ENCODE measurements at regions not wholly inside any gene's neighbourhood (a gene's known extent, or its start where the extent isn't known, plus 50 kb on each side); places are given as distances from the start of the nearest gene placed in this dataset.
"Not testable (repeated sequence)": the region's sequence is repeated elsewhere in the genome, so short reads cannot be mapped to it uniquely, and the experiment has no call there.

DNA sequence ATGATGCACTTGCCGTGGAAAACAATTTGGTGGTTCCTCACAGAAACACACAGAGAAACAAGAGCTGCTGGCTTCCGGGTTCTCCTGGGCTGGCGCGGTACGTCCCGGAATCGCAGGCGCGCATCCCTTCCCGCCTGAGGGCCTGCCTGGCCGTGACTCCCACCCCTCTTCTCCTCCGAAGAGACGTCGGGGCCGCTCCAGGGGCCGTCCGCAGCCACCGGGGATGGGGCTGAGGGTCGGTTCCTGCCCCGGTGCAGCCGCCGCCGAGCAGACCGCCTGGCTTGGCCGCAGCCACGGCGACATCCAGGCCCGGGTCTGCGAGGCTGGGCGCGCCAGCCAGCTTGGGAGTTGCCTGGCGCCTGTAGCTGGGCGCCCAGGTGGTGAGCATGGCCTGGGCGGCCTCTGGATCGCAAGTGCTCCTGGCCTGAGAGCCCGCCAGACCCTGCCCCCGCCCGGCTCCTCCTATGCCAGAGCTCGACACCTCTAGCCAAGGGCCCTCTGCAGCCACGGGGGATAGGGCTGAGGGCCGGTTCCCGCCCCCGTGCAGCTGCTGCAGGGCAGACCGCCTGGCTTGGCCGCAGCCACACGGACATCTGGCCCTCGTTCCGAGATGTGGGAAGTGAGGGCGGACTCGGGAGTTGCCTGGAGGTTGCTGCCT, 1647.5 kb downstream of the SPATA31A7 start:
- FAIRE-seq: not testable (repeated sequence)

DNA sequence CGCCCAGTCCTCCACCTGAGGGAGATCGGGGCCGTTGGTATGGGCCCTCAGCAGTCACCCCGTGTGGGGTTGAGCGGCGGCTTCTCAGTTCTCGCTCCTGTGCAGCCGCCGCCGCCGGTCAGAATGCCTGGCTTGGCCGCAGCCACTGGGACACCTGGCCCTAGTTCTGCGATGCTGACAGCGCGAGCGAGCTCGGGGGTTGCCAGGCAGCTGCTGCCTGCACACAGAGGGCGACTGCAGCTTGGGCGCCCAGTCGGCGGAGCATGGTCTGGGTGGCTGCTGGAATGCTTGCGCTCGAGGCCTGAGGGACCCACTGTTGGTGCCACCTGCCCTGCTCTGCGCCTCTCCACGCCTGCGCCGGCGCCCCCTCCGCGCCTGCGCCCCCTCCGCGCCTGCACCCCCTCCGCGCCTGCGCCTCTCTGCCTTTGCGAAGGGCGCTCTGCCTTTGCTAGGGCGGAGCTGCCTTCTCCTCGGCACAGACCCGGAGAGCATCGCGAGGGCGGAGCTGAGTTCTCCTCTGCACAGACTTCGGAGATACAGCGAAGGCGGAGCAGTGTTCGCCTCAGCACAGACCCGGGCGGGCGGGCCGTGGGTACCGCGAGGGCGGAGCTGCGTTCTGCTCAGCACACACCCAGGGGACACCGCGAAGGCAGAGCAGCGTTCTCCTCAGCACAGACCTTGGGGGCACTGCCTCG, 1648.3 kb downstream of the SPATA31A7 start:
- not testable (repeated sequence) for FAIRE-seq

DNA sequence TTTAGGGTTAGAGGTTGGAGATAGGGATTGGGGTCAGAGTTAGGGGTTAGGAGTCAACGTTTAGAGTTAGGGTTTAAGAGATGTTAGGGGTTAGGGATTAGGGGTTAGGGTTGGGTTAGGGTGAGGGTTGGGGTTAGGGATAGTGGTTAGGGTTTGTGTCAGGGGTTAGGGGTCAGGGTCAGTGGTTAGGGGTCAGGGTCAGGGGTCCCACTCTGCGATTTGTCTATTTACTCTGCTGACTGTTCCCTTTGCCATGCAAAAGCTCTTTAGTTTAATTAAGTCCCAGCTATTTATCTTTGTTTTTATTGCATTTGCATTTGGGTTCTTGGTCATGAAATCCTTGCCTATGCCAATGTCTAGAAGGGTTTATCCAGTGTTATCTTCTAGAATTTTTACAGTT, 1649.3 kb downstream of the SPATA31A7 start:
- FAIRE-seq: not testable (repeated sequence)

DNA sequence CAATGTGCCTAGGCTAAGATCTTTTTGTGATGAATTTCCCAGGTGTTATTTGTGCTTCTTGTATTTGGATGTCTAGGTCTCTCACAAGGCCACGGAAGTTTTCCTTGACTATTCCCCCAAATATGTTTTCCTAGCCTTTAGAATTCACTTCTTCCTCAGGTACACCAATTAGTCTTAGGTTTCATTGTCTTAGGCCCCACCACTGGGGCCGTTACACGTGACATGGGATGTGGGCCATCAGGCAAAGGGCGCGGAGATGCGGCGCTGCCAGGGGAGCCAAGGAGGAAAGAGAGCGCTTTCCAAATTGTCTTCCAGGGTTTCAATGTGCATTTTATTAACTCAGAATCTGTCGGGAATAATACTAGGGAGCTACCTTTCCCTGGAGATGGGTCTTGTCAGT, 1653.3 kb downstream of the SPATA31A7 start:
- not testable (repeated sequence) for FAIRE-seq

DNA sequence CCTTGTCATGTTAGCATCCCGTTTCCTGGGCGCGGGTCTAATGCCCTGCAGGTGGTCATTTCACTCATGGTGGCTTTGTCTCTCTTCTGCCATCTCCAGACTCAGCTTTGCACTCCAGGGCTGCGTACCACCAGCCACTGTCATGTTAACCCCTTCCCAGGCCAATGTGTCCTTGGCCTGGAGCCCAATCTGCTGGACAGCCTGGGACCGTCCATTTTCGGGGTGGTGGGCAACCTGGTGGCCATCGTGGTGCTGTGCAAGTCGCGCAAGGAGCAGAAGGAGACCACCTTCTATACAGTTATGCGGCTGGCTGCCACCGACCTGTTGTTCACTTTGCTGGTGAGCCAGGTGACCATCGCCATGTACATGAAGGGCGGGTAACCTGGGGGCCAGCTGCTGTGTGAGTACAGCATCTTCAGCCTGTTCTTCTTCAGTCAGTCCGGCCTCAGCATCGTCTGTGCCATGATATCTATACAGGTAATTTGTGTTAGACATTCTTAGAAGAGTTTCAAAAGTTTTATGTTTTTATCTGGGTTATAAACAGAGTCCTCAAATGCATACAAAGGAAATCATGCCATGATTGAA, 1654.0 kb downstream of the SPATA31A7 start:
- not testable (repeated sequence) for FAIRE-seq

DNA sequence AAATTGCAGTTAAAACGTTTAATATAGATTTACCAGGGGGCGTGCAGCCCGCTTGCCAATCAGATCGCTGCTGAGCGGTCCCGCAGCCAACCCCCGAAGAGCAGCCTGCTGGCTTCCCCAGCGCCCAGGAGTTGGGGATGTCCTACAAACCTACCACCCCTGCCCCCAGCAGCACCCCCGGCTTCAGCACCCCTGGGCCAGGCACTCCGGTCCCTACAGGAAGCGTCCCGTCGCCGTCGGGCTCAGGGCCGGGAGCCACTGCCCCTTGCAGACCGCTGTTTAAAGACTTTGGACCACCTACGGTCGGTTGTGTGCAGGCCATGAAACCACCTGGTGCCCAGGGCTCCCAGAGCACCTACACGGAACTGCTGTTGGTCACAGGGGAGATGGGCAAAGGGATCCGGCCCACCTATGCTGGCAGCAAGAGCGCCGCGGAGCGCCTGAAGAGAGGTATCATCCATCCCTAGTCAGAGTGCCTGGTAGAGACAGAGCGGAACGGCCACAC, 1654.9 kb downstream of the SPATA31A7 start:
- not testable (repeated sequence) for FAIRE-seq

DNA sequence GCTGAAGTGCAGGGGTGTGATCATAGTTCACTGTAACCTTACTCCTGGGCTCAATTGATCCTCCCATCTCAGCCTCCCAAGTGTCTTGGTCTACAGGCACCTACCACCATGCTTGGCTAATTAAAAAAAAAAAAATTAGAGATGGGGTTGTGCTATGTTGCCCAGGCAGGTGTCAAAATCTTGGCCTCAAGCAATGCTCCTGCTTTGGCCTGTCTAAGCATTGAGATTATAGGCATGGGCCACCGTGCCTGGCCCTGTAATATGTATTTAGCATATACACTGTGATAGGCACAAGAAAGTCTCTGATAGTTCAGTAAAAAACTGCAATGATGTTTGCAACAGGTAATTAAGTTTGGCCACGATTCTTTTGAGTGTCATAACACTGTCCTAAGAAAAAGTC, 1658.4 kb downstream of the SPATA31A7 start:
- FAIRE-seq: not testable (repeated sequence)

DNA sequence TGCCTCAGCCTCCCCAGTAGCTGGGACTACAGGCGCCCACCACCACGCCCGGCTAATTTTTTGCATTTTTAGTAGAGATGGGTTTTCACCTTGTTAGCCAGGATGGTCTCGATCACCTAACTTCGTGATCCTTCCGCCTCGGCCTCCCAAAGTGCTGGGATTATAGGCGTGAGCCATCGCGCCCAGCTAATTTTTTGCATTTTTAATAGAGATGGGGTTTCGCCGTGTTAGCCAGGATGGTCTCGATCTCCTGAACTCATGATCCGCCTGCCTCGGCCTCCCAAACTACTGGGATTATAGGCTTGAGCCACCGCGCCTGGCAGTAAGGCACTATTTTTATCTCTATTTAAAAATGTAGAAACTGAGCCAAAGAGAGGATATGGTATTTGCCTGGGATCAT, 1660.2 kb downstream of the SPATA31A7 start:
- FAIRE-seq: not testable (repeated sequence)

DNA sequence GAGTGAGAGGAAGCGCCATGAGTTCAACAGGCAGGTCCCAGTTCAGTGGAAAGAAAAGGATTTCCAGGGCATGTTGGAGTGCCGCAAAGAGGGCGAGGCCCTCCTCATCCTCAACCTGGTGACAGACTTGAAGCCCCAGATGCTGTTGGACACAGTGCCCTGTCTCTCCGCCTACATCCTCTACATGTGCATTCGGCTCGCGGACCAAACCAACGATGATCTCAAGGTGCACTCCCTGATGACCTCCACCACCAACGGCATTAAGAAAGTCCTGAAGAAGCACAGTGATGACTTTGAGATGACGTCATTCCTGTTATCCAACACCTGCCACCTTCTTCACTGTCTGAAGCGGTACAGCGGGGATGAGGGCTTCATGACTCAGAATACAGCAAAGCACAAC, 1667.4 kb downstream of the SPATA31A7 start:
- not testable (repeated sequence) for FAIRE-seq

DNA sequence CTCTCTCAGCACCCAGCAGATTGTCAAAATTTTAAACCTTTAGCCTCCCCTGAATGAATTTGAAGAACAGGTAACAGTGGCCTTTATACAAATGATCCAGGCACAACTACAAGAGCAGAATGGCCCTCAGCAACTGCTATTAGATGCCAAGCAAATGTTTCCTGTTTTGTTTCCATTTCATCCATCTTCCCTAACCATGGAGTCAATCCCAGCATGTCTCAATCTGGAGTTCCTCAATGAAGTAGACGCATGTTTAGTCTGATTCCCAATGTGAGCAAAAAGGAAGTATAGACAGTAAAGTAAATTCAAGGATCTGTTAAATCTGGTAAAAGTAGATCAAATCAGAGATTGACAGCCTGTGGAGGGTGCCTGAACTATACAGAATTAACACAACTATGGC, 1668.4 kb downstream of the SPATA31A7 start:
- not testable (repeated sequence) for FAIRE-seq

DNA sequence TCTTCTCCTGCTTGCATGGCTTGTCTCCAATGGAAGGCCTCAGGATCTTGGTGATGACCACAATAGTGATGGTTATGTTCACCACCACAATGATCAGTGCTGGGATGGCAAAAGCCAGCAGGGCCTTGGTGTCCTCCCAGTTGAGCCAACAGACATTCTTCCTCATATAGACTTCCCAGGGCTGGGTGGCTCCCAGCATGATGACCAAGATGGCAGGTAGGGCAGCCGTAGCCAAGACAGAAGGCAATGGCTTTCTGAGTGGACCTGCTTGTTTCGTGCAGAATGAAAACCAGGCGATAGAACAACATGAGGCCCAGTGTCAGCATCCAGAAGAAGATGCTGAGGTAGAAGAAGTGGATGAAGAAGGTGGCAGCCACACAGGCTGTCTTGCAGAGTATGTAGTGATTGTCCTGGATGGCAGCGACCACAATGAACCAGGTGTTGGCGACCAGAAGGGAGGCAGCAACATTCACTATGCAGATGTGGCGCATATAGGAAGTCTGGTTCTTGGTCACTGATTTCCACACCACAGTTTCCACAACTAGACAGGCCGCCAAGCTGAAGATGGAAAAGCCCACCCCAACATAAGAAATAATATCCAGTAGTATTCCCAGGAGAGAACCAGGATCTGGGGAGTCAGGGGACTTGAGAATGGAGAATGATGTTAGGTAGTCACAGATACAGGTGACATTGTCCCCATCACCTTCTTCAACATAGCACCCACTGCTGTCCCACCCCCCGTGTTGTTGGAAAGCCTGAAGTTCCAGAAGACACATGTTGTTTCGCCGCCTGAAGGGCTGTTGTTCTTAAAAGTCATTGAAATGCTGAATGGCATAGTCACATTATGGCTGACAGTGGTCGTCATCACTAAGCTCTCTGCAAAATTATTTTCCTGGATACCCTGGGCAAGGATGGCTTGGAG, 1671.4 kb downstream of the SPATA31A7 start:
- FAIRE-seq: not testable (repeated sequence)

DNA sequence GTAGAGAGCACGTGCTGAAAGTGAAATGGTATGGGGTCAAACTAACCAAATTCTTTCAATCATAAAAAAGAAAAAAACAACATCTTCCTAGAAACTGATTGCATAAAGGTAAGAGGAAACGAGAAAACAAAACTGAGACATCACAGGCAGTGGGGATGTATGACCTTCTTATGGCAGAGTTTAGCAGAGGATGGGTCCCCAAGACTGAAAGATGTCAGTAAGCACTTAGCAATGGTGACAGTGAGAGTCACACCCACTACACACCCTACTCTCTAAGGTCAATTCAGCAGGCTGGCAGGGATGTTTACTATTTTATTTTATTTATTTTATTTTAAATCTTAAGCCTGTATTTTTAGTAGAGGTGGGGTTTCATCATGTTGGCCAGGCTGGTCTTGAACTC, 1672.3 kb downstream of the SPATA31A7 start:
- not testable (repeated sequence) for FAIRE-seq

DNA sequence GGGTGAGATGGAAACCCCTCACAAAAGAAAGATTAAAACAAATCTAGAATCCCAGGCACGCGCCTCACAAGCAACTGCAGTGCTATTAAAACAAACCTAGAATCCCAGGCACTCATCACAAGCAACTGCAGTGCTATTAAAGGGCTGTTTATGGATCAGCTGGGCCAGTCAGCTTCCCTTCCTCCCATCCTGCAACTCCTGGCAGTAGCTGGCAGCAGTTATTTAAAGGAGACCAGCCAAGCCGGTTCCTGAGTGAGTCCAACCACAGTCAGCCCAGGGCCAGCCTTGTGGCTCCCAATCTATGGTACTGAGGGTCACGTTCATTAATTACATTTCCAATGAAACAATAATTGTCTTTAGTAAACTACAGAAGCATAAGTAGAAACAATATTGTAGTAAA, 1673.5 kb downstream of the SPATA31A7 start:
- not testable (repeated sequence) for FAIRE-seq

DNA sequence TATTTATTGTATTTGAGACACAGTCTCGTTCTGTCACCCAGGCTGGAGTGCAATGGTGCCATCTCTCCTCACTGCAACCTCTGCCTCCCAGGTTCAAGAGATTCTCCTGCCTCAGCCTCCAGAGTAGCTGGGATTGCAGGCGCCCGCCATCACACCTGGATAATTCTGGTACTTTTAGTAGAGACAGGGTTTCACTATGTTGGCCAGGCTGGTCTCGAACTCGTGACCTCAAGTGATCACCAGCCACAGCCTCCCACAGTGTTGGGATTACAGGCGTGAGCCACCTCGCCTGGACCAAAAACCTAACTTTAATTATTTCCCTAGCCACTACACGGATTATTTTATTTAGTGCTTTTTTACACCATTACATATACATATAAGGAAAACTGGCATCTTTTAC, 1674.0 kb downstream of the SPATA31A7 start:
- FAIRE-seq: not testable (repeated sequence)

DNA sequence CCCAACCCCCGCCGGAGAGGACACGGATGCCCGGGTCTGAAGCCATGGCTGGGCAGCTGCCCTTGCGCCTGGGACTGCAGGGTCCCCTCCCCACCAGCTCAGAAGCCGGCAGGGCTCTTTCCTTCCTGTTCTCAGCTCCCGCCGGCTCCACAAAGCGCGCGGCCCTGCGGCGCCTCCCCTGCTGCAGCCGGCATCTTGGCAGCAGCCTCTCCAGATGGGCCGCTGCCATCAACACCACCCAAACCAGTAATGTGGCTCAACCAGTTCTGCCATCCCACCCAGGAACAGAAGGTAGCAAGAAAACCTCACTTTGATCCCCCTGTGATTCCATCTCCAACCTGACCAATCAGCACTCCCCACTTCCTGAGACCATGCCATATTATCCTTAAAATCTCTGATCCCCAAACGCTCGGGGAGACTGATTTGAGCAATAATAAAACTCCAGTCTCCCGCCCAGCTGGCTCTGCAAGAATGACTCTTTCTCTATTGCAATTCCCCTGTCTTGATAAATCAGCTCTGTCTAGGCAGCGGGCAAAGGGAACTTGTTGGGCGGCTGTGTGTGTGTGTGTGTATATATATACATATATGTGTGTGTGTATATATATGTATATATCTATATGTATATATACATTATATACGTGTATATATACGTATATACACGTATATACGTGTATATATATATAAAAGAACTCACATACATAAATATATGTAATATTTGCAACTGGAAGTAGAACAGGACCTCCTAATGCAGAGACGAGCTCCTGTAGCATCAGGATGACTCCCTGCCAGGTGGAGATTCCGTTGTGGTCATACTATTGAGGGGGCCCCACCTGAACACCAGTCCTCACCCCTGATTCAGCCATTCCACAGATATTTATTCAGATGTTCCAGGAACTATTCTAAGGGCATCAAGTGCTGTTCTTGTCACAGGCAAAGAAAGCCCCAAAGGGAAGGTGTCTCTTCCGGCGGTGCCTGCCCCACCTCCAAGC, 1674.9 kb downstream of the SPATA31A7 start:
- not testable (repeated sequence) for FAIRE-seq

DNA sequence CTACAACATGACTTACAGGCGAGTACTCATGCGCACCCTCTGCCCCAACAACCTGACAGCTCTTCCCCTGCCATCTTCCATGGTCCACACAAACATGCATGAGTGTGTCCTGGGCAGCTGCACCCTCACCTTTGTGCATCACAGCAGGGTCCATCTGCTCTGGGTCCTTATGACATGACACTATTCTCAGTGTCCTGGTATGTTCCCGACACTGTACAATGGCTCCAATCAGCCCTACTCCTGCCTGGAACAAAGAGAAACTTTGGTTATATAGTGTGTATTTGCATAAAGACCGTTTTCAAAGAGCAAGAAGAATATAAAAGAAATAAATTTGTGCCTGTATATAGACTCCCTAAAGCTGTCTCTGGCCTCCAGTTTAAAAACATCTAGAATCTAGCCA, 1679.2 kb downstream of the SPATA31A7 start:
- not testable (repeated sequence) for FAIRE-seq

DNA sequence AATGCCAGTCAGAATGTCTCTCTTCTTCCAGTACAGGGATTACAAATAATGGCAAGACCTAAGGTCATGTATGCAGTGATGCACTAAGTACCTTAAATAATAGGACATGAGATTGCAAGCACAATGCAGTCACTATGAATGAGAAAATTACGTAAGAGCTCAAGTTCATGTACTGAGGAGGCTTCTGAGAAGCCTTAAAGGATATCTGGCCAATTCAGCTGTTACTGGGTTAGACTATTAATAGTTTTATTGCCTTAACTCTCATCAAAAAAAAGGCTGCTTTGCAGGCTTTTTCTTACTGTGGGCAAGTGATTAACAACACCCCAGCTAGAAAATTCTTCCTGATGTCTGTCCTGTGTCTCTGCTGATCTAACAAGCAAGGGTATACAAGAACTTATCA, 1681.9 kb downstream of the SPATA31A7 start:
- not testable (repeated sequence) for FAIRE-seq

DNA sequence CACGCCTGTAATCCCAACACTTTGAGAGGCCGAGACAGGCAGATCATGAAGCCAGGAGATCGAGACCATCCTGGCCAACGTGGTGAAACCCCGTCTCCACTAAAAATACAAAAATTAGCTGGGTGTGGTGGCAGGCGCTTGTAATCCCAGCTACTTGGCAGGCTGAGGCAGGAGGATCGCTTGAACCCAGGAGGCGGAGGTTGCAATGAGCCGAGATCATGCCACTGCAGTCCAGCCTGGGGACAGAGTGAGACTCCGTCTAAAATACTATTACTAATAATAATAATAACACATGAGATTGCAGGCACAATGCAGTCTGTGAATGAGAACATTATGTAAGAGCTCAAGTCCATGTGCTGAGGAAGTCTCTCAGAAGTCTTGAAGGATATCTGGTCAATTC, 1684.4 kb downstream of the SPATA31A7 start:
- not testable (repeated sequence) for FAIRE-seq

DNA sequence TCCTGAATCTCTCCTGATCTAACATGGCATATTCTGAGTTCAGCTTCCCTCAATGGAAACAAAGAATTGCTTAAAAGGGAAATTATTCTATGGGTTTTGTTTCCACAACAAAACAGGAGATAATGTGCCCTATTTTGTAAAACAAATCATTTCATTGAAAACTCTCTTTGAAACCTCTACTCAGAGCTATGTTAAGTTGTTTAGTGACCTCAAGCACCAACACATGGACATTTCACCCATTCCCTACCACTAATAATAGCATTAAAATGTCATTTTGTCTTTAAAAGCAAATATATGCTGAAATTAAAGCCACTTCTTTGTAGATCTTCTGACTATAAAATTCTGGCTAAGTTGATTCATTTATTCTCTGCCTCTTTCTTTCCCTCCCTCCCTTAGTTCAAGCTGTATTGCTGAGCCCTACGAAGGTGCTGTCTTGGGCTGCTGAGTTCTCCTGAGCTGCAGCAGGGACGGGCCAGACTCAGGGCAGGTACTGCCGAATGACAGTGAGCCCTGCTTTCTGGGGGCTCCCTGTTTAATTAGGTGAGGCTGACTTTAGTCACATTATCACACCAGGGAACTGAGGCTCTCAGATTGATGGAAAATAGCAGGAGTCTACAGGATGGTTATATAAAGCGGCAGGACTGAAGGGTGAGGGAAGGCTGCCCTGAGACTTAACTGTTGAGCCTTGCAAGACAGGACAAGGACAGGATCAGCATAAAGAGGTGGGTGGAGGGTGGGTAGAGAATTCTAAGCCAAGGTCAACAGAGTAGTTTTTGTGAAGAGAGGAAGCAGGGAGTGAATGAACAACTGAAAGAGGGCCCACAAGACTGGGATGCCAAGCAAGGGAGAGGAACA, 1685.1 kb downstream of the SPATA31A7 start:
- not testable (repeated sequence) for FAIRE-seq

DNA sequence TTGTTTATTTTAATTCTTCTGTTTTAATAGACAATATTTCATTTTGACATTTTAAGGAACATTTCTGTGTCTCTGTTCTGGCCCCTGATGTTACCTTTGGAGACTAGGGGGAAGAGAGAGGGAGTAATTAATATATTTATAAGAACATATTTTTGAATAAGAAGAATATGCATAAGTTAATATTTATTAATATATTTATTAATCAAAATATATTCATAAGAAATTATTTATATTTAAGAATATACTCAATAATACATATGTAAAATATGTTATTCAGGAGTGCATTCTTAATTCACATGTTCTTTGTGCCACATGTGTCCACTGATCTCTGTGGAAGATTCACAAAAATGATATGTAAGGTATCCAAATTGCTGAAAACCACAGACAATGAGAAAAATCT, 1687.7 kb downstream of the SPATA31A7 start:
- FAIRE-seq: not testable (repeated sequence)
